MCF 10A (cell line): ENCODE measurements at regions not wholly inside any gene's neighbourhood (a gene's known extent, or its start where the extent isn't known, plus 50 kb on each side); places are given as distances from the start of the nearest gene placed in this dataset.
"Not testable (repeated sequence)": the region's sequence is repeated elsewhere in the genome, so short reads cannot be mapped to it uniquely, and the experiment has no call there.

Experiments used
- BruUV-seq: library from RNA; stranded (reverse); fragments of 400-500 nt; replicated peaks from 2 replicates; lab custom pipeline; 2021; lab: Mats Ljungman, UMichigan
- CTCF ChIA-PET: fragments of 300-600 bp; sonication (Branson Sonifier 250); formaldehyde crosslinking; extraction: SDS; loops from one replicate; lab custom pipeline; 2021; ENCODE audit warnings: antibody characterized with exemption, inconsistent platforms; lab: Yijun Ruan, JAX
- POLR2A ChIA-PET: fragments of 300-600, 350-650 bp; sonication (Branson Sonifier 250); formaldehyde crosslinking; extraction: SDS; loops from one replicate; lab custom pipeline; 2020; ENCODE audit warnings: antibody characterized with exemption, inconsistent platforms; lab: Yijun Ruan, JAX
- DNase-seq: peaks from one replicate; pipeline ENCODE4 v3.0.0-alpha.2; 2018; ENCODE audit not compliant: unreplicated experiment
- H3K27ac Mint-ChIP-seq: one replicate; pipeline ENCODE4 v1.8.0; 2022; ENCODE audit warnings: mild to moderate bottlenecking, low read depth, mixed read lengths; ENCODE audit not compliant: unreplicated experiment
- H3K27me3 Mint-ChIP-seq: one replicate; pipeline ENCODE4 v1.8.0; 2022; ENCODE audit warnings: mixed read lengths; ENCODE audit not compliant: insufficient read depth, unreplicated experiment
- H3K36me3 Mint-ChIP-seq: one replicate; pipeline ENCODE4 v1.8.0; 2022; ENCODE audit warnings: mild to moderate bottlenecking, moderate library complexity, mixed read lengths; ENCODE audit not compliant: insufficient read depth, unreplicated experiment
- H3K4me1 Mint-ChIP-seq: one replicate; pipeline ENCODE4 v1.8.0; 2022; ENCODE audit warnings: mixed read lengths; ENCODE audit not compliant: insufficient read depth, unreplicated experiment
- H3K4me3 Mint-ChIP-seq: one replicate; pipeline ENCODE4 v1.8.0; 2022; ENCODE audit warnings: mild to moderate bottlenecking, moderate library complexity, mixed read lengths; ENCODE audit not compliant: unreplicated experiment
- H3K9me3 Mint-ChIP-seq: one replicate; pipeline ENCODE4 v1.8.0; 2022; ENCODE audit warnings: mixed read lengths; ENCODE audit not compliant: unreplicated experiment
- CTCF ChIP-seq: fragments of 200-600 bp; IDR thresholded peaks from one replicate; pipeline ENCODE4 v1.8.0; 2022; ENCODE audit warnings: antibody characterized with exemption, mild to moderate bottlenecking; ENCODE audit not compliant: unreplicated experiment
- intact Hi-C: fragments of 100-400 bp; cut with micrococcal nuclease; formaldehyde crosslinking; loops from 2 replicates; pipeline ENCODE4 v1.14.1; 2022

- no peak for DNase-seq
- CTCF ChIA-PET: interaction anchor here (0.6 to 1.7 kb wide), 4 partner anchors 321 to 504 kb away, joined by 4 to 9 read pairs (median 5); no protein-coding TSS in a partner anchor
- H3K9me3 Mint-ChIP-seq: no peaks in the 10 kb centered on the region
- no TSS peak for BruUV-seq
- no peak overlapping the region for H3K4me3 Mint-ChIP-seq
- no peak overlapping the region for H3K27ac Mint-ChIP-seq
- TF ChIP-seq CTCF: no peak
- intact Hi-C loops: no loop called here
- no peaks in the 10 kb centered on the region for H3K4me1 Mint-ChIP-seq
- POLR2A ChIA-PET: no interaction called here
- peaks cover 62% of the 10 kb centered on the region for H3K27me3 Mint-ChIP-seq
- no peaks in the 10 kb centered on the region for H3K36me3 Mint-ChIP-seq
These were observed 143.4 kb downstream of the TRIM43 start for GRCh38 chr2:95734976-95735890.

GRCh38 chr2:95738301-95738700, 146.5 kb downstream of the TRIM43 start:
- Mint-ChIP-seq H3K27ac (no peak overlapping the region), H3K27me3 (peaks cover 61% of the 10 kb centered on the region), H3K4me3 (no peak overlapping the region), H3K9me3 (no peaks in the 10 kb centered on the region), H3K4me1 (no peaks in the 10 kb centered on the region), H3K36me3 (no peaks in the 10 kb centered on the region)
- ChIA-PET CTCF (no interaction called here), POLR2A (no interaction called here)
- no peak for DNase-seq
- no TSS peak for BruUV-seq
- intact Hi-C loops: no loop called here
- no peak for TF ChIP-seq CTCF

GRCh38 chr2:95752126-95752525, 160.3 kb downstream of the TRIM43 start:
- intact Hi-C loops, H3K4me3 Mint-ChIP-seq, DNase-seq, BruUV-seq, H3K9me3 Mint-ChIP-seq, H3K36me3 Mint-ChIP-seq, H3K4me1 Mint-ChIP-seq, H3K27ac Mint-ChIP-seq, POLR2A ChIA-PET, CTCF ChIA-PET: not testable (repeated sequence)
- H3K27me3 Mint-ChIP-seq: peaks cover 18% of the 10 kb centered on the region

- intact Hi-C loops, H3K4me3 Mint-ChIP-seq, H3K36me3 Mint-ChIP-seq, H3K9me3 Mint-ChIP-seq, CTCF ChIA-PET, BruUV-seq, POLR2A ChIA-PET, H3K27ac Mint-ChIP-seq, H3K4me1 Mint-ChIP-seq: not testable (repeated sequence)
- H3K27me3 Mint-ChIP-seq: peaks cover 18% of the 10 kb centered on the region
- DNase-seq: peak; percentile 16
These were observed 162.0 kb downstream of the TRIM43 start for GRCh38 chr2:95753812-95754211.

GRCh38 chr2:95754213-95754612, 162.4 kb downstream of the TRIM43 start:
- H3K9me3 Mint-ChIP-seq, H3K27ac Mint-ChIP-seq, H3K4me1 Mint-ChIP-seq, H3K4me3 Mint-ChIP-seq, DNase-seq, CTCF ChIA-PET, intact Hi-C loops, H3K36me3 Mint-ChIP-seq, BruUV-seq, POLR2A ChIA-PET: not testable (repeated sequence)
- peaks cover 18% of the 10 kb centered on the region for H3K27me3 Mint-ChIP-seq

- H3K4me3 Mint-ChIP-seq, H3K27me3 Mint-ChIP-seq, BruUV-seq, H3K27ac Mint-ChIP-seq, intact Hi-C loops, POLR2A ChIA-PET, H3K4me1 Mint-ChIP-seq, DNase-seq, H3K36me3 Mint-ChIP-seq, CTCF ChIA-PET, H3K9me3 Mint-ChIP-seq: not testable (repeated sequence)
These were observed 163.2 kb downstream of the TRIM43 start for GRCh38 chr2:95754819-95755563.

GRCh38 chr2:95755956-95756669, 164.3 kb downstream of the TRIM43 start:
- H3K36me3 Mint-ChIP-seq, BruUV-seq, H3K27me3 Mint-ChIP-seq, H3K27ac Mint-ChIP-seq, DNase-seq, H3K9me3 Mint-ChIP-seq, H3K4me3 Mint-ChIP-seq, intact Hi-C loops, CTCF ChIA-PET, POLR2A ChIA-PET, H3K4me1 Mint-ChIP-seq: not testable (repeated sequence)
